Breast epithelium (tissue), 4 donors: ENCODE measurements at regions not wholly inside any gene's neighbourhood (a gene's known extent, or its start where the extent isn't known, plus 50 kb on each side); places are given as distances from the start of the nearest gene placed in this dataset.

ENCODE experiments used
- DNase-seq, 2 donors: peaks; one replicate each; pipeline ENCODE4 v3.0.0-alpha.2; 2019; ENCODE audit warnings: low spot score in 2 of 2
- H3K27ac ChIP-seq, 2 donors: fragments of 200-600 bp; sonication (generic) in 1 of 2; one replicate each; pipeline ENCODE4 v1.5.1; 2016 to 2019; ENCODE audit warnings: mild to moderate bottlenecking in 1 of 2
- H3K27me3 ChIP-seq, 2 donors: fragments of 200-600 bp; sonication (generic) in 1 of 2; one replicate each; pipeline versions ENCODE4 v1.5.1 to v1.6.0; 2017 to 2019; ENCODE audit warnings: control low read depth in 1 of 2, mild to moderate bottlenecking in 1 of 2
- H3K36me3 ChIP-seq: fragments of 200-600 bp; one replicate; pipeline ENCODE4 v1.5.1; 2019
- H3K4me1 ChIP-seq, 2 donors: fragments of 200-600 bp; sonication (generic); one replicate each; pipeline ENCODE4 v1.5.1; 2016 to 2019; ENCODE audit warnings: control low read depth in 1 of 2
- H3K4me3 ChIP-seq, 3 donors: fragments of 200-600 bp; sonication (generic); 1 replicate in 2 of 3; 2 replicates in 1 of 3; pipeline ENCODE4 v1.5.1; 2016 to 2019; ENCODE audit warnings: mild to moderate bottlenecking in 3 of 3, moderate library complexity in 2 of 3
- H3K9me3 ChIP-seq, 2 donors: fragments of 200-600 bp; sonication (generic) in 1 of 2; one replicate each; pipeline ENCODE4 v1.5.1; 2016 to 2019; ENCODE audit warnings: control low read depth in 1 of 2
- POLR2A ChIP-seq: fragments of 450-650 bp; IDR thresholded peaks from one replicate; pipeline ENCODE4 v1.6.1; 2016; ENCODE audit warnings: antibody characterized with exemption, mild to moderate bottlenecking, moderate library complexity
- POLR2AphosphoS5 ChIP-seq, 3 donors: sonication (generic); formaldehyde crosslinking; IDR thresholded peaks; one replicate each; pipeline ENCODE4 v1.6.1; 2017; ENCODE audit warnings: antibody characterized with exemption in 3 of 3
- intact Hi-C: fragments of 100-400 bp; cut with DNase I; formaldehyde crosslinking; loops from one replicate; pipeline ENCODE4 v1.15.1; 2023; ENCODE audit warnings: low total_unique reads
- TF ChIP-seq, protein P1 (sequence below), 3 donors: fragments of 450-650 bp; IDR thresholded peaks; one replicate each; pipeline ENCODE4 v1.5.1; 2016 to 2017; ENCODE audit warnings: antibody characterized with exemption in 3 of 3, mild to moderate bottlenecking in 3 of 3, moderate library complexity in 3 of 3

DNA sequence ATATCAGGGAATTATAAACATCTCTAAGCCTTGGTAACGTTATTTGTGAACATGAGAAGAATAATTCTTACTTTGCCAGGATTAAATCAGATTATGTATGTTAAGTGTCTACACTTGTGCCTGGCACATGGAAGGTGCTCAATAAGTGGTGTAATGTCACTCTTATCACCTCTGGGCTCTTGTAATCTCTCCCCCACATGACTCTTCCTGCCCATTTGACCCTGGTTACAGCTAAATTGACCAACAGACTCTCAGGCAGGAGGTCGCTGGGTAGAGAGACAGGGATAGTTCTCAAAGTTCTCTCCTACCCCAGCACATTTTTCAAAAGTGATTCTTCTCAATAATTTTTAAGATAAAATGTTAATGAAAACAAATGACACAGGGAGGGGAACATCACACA, 137.8 kb upstream of the FRMD6 start:
- H3K4me3 ChIP-seq: no peak overlapping the region
- H3K9me3 ChIP-seq: no peaks in the 10 kb centered on the region
- no peaks in the 10 kb centered on the region for H3K27me3 ChIP-seq
- H3K36me3 ChIP-seq: no peaks in the 10 kb centered on the region
- no peak for TF ChIP-seq POLR2A
- TF ChIP-seq, protein P1, sequence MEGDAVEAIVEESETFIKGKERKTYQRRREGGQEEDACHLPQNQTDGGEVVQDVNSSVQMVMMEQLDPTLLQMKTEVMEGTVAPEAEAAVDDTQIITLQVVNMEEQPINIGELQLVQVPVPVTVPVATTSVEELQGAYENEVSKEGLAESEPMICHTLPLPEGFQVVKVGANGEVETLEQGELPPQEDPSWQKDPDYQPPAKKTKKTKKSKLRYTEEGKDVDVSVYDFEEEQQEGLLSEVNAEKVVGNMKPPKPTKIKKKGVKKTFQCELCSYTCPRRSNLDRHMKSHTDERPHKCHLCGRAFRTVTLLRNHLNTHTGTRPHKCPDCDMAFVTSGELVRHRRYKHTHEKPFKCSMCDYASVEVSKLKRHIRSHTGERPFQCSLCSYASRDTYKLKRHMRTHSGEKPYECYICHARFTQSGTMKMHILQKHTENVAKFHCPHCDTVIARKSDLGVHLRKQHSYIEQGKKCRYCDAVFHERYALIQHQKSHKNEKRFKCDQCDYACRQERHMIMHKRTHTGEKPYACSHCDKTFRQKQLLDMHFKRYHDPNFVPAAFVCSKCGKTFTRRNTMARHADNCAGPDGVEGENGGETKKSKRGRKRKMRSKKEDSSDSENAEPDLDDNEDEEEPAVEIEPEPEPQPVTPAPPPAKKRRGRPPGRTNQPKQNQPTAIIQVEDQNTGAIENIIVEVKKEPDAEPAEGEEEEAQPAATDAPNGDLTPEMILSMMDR (IDR thresholded peaks at IDR 0.05): no peak
- no peak for TF ChIP-seq POLR2AphosphoS5 (IDR thresholded peaks at IDR 0.05)
- intact Hi-C loops: no loop called here
- H3K27ac ChIP-seq: peak overlapping the region; percentile 11 to 32
- no peak for DNase-seq
- no peaks in the 10 kb centered on the region for H3K4me1 ChIP-seq

DNA sequence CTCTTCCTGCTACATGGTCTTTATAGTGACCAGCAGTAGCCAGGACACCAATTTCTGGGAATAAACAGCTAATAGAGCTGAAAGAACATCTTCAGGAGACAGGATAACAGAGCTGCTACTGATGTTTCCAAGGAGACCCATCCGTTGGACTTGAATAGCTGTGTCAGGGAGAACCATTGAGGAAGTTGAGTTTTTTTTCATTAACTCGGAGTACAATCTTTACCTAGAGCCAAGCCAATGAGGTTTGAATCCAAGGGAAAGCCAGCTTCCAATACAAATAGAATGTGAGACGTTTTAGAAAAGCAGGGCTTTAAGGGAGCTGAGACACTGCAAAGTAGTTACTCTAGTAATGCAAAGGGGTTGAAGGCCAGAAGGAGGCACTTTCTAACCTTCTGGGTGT, 136.1 kb upstream of the FRMD6 start:
- Histone ChIP-seq H3K9me3 (no peaks in the 10 kb centered on the region), H3K4me3 (no peak overlapping the region), H3K27me3 (no peaks in the 10 kb centered on the region), H3K27ac (no peak overlapping the region), H3K36me3 (no peaks in the 10 kb centered on the region), H3K4me1 (no peaks in the 10 kb centered on the region)
- no peak for DNase-seq
- TF ChIP-seq, protein P1 (IDR thresholded peaks at IDR 0.05): no peak
- no peak for TF ChIP-seq POLR2AphosphoS5 (IDR thresholded peaks at IDR 0.05)
- TF ChIP-seq POLR2A: no peak
- intact Hi-C loops: no loop called here

DNA sequence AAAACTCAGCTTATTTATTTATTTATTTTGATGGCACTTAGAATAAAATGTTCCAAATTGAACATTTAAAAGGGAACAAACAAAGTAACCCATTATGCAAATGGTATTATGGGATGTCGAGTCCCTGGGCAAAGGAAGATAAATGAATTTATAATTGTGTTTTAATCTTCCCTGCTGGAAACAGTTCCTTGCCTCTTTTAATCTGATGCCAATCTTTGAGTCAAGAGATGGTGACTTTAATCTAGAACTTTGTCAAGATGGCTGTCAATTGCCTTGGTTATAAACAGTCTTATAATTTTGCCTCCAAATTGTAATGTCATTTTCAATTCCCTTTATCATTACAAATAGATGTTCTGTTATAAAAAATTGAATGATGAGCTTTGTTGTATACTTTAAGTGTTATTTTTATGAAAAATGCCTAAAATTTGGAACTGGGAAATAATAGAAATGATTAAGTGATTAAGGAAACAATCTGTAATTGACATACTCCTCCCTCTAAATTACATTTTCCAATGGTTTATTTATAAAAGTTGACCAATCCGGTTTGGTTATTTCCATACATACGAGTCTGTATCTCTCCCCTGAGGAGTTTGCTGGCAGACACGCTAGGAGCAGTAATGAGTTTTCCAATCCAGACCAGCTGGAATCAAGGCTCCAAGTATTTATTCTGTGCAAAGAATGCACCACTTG, 134.9 kb upstream of the FRMD6 start:
- no peak overlapping the region for H3K27ac ChIP-seq
- intact Hi-C loops: no loop called here
- no peaks in the 10 kb centered on the region for H3K9me3 ChIP-seq
- no peaks in the 10 kb centered on the region for H3K36me3 ChIP-seq
- DNase-seq: no peak
- no peaks in the 10 kb centered on the region for H3K27me3 ChIP-seq
- no peaks in the 10 kb centered on the region for H3K4me1 ChIP-seq
- H3K4me3 ChIP-seq: no peak overlapping the region
- TF ChIP-seq, protein P1 (IDR thresholded peaks at IDR 0.05): no peak
- TF ChIP-seq POLR2A (no peak), POLR2AphosphoS5 (IDR thresholded peaks at IDR 0.05) (no peak)

DNA sequence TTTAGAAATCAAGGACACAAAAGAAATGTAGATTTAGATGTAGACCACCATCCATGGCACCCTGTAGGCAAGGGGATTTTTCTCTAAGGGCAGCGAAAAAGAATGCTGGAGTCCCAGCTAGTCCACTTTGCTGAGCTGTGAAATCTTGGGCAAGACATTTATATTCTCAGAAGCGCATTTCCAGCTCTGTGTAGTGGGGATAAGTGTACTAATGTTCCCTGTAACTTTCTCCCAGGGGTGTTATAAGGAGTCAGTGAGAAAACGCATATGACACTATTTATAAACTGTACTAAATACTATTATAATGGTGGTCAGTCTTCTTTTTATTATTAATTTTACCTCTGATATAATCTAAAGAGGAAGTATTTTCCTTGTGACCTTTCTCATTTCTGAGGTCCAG, 133.4 kb upstream of the FRMD6 start:
- intact Hi-C loops: no loop called here
- H3K4me3 ChIP-seq: no peak overlapping the region
- TF ChIP-seq, protein P1 (IDR thresholded peaks at IDR 0.05): no peak
- TF ChIP-seq POLR2AphosphoS5 (IDR thresholded peaks at IDR 0.05): no peak
- TF ChIP-seq POLR2A: no peak

DNA sequence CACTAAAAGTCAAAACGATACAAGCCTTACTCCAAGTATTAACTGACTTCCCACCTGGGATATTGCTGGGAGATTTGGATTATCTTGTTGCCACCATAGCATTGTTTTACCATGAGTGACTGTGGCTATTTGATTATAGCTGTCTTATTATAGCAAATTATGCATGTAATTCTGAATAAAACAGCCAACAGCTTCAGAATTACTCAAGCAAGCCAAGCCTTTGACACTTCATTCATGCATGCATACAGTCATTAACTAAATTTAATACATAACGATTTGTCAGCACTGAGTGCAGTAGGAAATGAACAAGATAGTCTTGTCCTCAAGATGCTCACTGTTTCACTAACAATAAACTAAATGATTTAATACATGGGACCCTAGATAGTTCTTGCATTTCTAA, 133.0 kb upstream of the FRMD6 start:
- TF ChIP-seq POLR2A (no peak), POLR2AphosphoS5 (IDR thresholded peaks at IDR 0.05) (no peak)
- TF ChIP-seq, protein P1 (IDR thresholded peaks at IDR 0.05): no peak
- intact Hi-C loops: no loop called here

More for the DNA sequence above, 133.4 kb upstream of the FRMD6 start:
- no peaks in the 10 kb centered on the region for H3K27me3 ChIP-seq
- no peaks in the 10 kb centered on the region for H3K36me3 ChIP-seq
- no peaks in the 10 kb centered on the region for H3K4me1 ChIP-seq
- no peak overlapping the region for H3K27ac ChIP-seq
- DNase-seq: no peak
- H3K9me3 ChIP-seq: no peaks in the 10 kb centered on the region

More for the DNA sequence above, 133.0 kb upstream of the FRMD6 start:
- no peak for DNase-seq
- no peaks in the 10 kb centered on the region for H3K9me3 ChIP-seq
- H3K36me3 ChIP-seq: no peaks in the 10 kb centered on the region
- H3K4me1 ChIP-seq: no peaks in the 10 kb centered on the region
- H3K27me3 ChIP-seq: no peaks in the 10 kb centered on the region
- no peak overlapping the region for H3K4me3 ChIP-seq
- no peak overlapping the region for H3K27ac ChIP-seq
